NCI-H748 (cell line): ENCODE measurements at regions not wholly inside any gene's neighbourhood (a gene's known extent, or its start where the extent isn't known, plus 50 kb on each side); places are given as distances from the start of the nearest gene placed in this dataset.
"Not testable (repeated sequence)": the region's sequence is repeated elsewhere in the genome, so short reads cannot be mapped to it uniquely, and the experiment has no call there.

Experiments used
- DNase-seq: peaks from one replicate; lab custom pipeline; 2025; ENCODE audit not compliant: unreplicated experiment; lab: John Stamatoyannopoulos, UW

- no peak for DNase-seq
These were observed 815.5 kb downstream of the KCNJ2 start for GRCh38 chr17:70984873-70985272.

GRCh38 chr17:70987867-70988340 lies 818.6 kb downstream of the KCNJ2 start:
- DNase-seq: no peak

- DNase-seq: no peak
These were observed 819.3 kb downstream of the KCNJ2 start for GRCh38 chr17:70988622-70989021.

- no peak for DNase-seq
These were observed 819.9 kb downstream of the KCNJ2 start for GRCh38 chr17:70989280-70989679.

- no peak for DNase-seq
These were observed 824.9 kb downstream of the KCNJ2 start for GRCh38 chr17:70994194-70994593.

GRCh38 chr17:70995997-70996396 lies 826.7 kb downstream of the KCNJ2 start:
- DNase-seq: no peak

GRCh38 chr17:71003736-71004135 lies 834.4 kb downstream of the KCNJ2 start:
- DNase-seq: no peak

GRCh38 chr17:71004413-71004812 lies 835.1 kb downstream of the KCNJ2 start:
- peak; percentile 3 for DNase-seq

GRCh38 chr17:71011391-71011790 lies 842.1 kb downstream of the KCNJ2 start:
- DNase-seq: peak; percentile 15

- DNase-seq: no peak
These were observed 850.4 kb downstream of the KCNJ2 start for GRCh38 chr17:71019699-71020098.

GRCh38 chr17:71022758-71023157 lies 853.4 kb downstream of the KCNJ2 start:
- DNase-seq: no peak

GRCh38 chr17:71023249-71024030 lies 854.1 kb downstream of the KCNJ2 start:
- peak; percentile 82 for DNase-seq

- peak; percentile 53 for DNase-seq
These were observed 854.8 kb downstream of the KCNJ2 start for GRCh38 chr17:71024172-71024571.

GRCh38 chr17:71024969-71025368 lies 855.6 kb downstream of the KCNJ2 start:
- DNase-seq: no peak

- DNase-seq: no peak
These were observed 859.9 kb downstream of the KCNJ2 start for GRCh38 chr17:71029246-71029645.

GRCh38 chr17:71031286-71031685 lies 862.0 kb downstream of the KCNJ2 start:
- not testable (repeated sequence) for DNase-seq

- peak; percentile 100 for DNase-seq
These were observed 863.5 kb downstream of the KCNJ2 start for GRCh38 chr17:71032746-71033273.

GRCh38 chr17:71033336-71033735 lies 864.0 kb downstream of the KCNJ2 start:
- peak; percentile 97 for DNase-seq

- no peak for DNase-seq
These were observed 865.9 kb downstream of the KCNJ2 start for GRCh38 chr17:71035226-71035625.

- no peak for DNase-seq
These were observed 868.1 kb downstream of the KCNJ2 start for GRCh38 chr17:71037386-71037785.

- DNase-seq: no peak
These were observed 870.1 kb downstream of the KCNJ2 start for GRCh38 chr17:71039391-71039790.

GRCh38 chr17:71052971-71053370 lies 883.6 kb downstream of the KCNJ2 start:
- DNase-seq: no peak

- no peak for DNase-seq
These were observed 885.8 kb downstream of the KCNJ2 start for GRCh38 chr17:71055128-71055527.
